Esophagus squamous epithelium (tissue), 5 donors: ENCODE measurements at regions not wholly inside any gene's neighbourhood (a gene's known extent, or its start where the extent isn't known, plus 50 kb on each side); places are given as distances from the start of the nearest gene placed in this dataset.
"Not testable (repeated sequence)": the region's sequence is repeated elsewhere in the genome, so short reads cannot be mapped to it uniquely, and the experiment has no call there.

Experiments
- DNase-seq: peaks from one replicate; lab custom pipeline; 2025; lab: John Stamatoyannopoulos, UW
- H3K27ac ChIP-seq, 4 donors: fragments of 200-600 bp; sonication (generic); one replicate each; pipeline ENCODE4 v1.5.1; 2016 to 2019; ENCODE audit warnings: mild to moderate bottlenecking in 1 of 4
- H3K27me3 ChIP-seq, 4 donors: fragments of 200-600 bp; sonication (generic); 1 replicate in 3 of 4; 2 replicates in 1 of 4; pipeline versions ENCODE4 v1.5.1 to v1.6.0; 2017 to 2021; ENCODE audit warnings: antibody characterized with exemption in 1 of 4
- H3K36me3 ChIP-seq, 3 donors: fragments of 200-600 bp; sonication (generic); one replicate each; pipeline ENCODE4 v1.5.1; 2016 to 2019
- H3K4me1 ChIP-seq, 3 donors: fragments of 200-600 bp; sonication (generic); one replicate each; pipeline ENCODE4 v1.5.1; 2017 to 2019
- H3K4me3 ChIP-seq, 4 donors: fragments of 200-600 bp; sonication (generic); 1 replicate in 3 of 4; 2 replicates in 1 of 4; pipeline ENCODE4 v1.5.1; 2016 to 2019; ENCODE audit warnings: mild to moderate bottlenecking in 2 of 4, moderate library complexity in 1 of 4
- H3K9me3 ChIP-seq, 3 donors: fragments of 200-600 bp; sonication (generic); one replicate each; pipeline ENCODE4 v1.5.1; 2016 to 2019
- CTCF ChIP-seq, 6 experiments: fragments of 450-650 bp in 4 of 6; fragments of 200-600 bp in 2 of 6; sonication (generic) in 2 of 6; IDR thresholded peaks; one replicate each; pipeline ENCODE4 v1.5.1; 2016 to 2019; ENCODE audit warnings: antibody characterized with exemption in 6 of 6, mild to moderate bottlenecking in 4 of 6, moderate library complexity in 4 of 6
- POLR2A ChIP-seq, 4 donors: fragments of 450-650 bp; IDR thresholded peaks; one replicate each; pipeline ENCODE4 v1.6.1; 2017; ENCODE audit warnings: antibody characterized with exemption in 4 of 4, mild to moderate bottlenecking in 4 of 4, moderate library complexity in 3 of 4
- WGBS, 2 donors: methylation state at CpG; one replicate each; pipeline ENCODE4 v1.1.5; 2018; 5-methylcytosine and 5-hydroxymethylcytosine counted together
- intact Hi-C: fragments of 100-400 bp; cut with DNase I; formaldehyde crosslinking; loops from one replicate; pipeline ENCODE4 v1.15.0; 2022
- donor health status: DM: yes; HTN: yes; CAD: no.

GRCh38 chr6:85241498-85242052 lies 208.3 kb upstream of the NT5E start:
- 67 to 77% methylated on average over 1 of the region's 1 CpG for WGBS, 2 donors
- no peak for TF ChIP-seq POLR2A (IDR thresholded peaks at IDR 0.05)
- no peak for TF ChIP-seq CTCF (IDR thresholded peaks at IDR 0.05)

GRCh38 chr6:85240787-85241385 lies 209.0 kb upstream of the NT5E start:
- Histone ChIP-seq H3K4me1 (no peaks in the 10 kb centered on the region), H3K27me3 (no peaks in the 10 kb centered on the region), H3K27ac (no peak overlapping the region), H3K9me3 (no peaks in the 10 kb centered on the region), H3K36me3 (no peaks in the 10 kb centered on the region), H3K4me3 (no peak overlapping the region)
- intact Hi-C loops: no loop called here
- 20 to 24% methylated on average over 1 of the region's 1 CpG for WGBS, 2 donors
- no peak for DNase-seq
- TF ChIP-seq POLR2A (IDR thresholded peaks at IDR 0.05): no peak
- TF ChIP-seq CTCF (IDR thresholded peaks at IDR 0.05): no peak

More at GRCh38 chr6:85241498-85242052, 208.3 kb upstream of the NT5E start:
- Histone ChIP-seq H3K9me3 (no peaks in the 10 kb centered on the region), H3K4me3 (no peak overlapping the region), H3K27ac (no peak overlapping the region), H3K27me3 (no peaks in the 10 kb centered on the region), H3K36me3 (no peaks in the 10 kb centered on the region), H3K4me1 (no peaks in the 10 kb centered on the region)
- intact Hi-C loops: no loop called here
- DNase-seq: no peak

GRCh38 chr6:85237478-85237877 lies 212.4 kb upstream of the NT5E start:
- WGBS, 2 donors: 44 to 50% methylated on average over 2 to 3 of the region's 3 CpGs

GRCh38 chr6:85236636-85237035 lies 213.2 kb upstream of the NT5E start:
- Histone ChIP-seq H3K36me3 (no peaks in the 10 kb centered on the region), H3K4me1 (no peaks in the 10 kb centered on the region), H3K27me3 (no peaks in the 10 kb centered on the region), H3K4me3 (no peak overlapping the region), H3K27ac (no peak overlapping the region), H3K9me3 (no peaks in the 10 kb centered on the region)
- intact Hi-C loops: no loop called here
- no peak for TF ChIP-seq POLR2A (IDR thresholded peaks at IDR 0.05)
- TF ChIP-seq CTCF (IDR thresholded peaks at IDR 0.05): no peak
- 54 to 66% methylated on average over 3 of the region's 3 CpGs for WGBS, 2 donors
- no peak for DNase-seq

More at GRCh38 chr6:85237478-85237877, 212.4 kb upstream of the NT5E start:
- no peak for DNase-seq
- no peak overlapping the region for H3K4me3 ChIP-seq
- H3K27me3 ChIP-seq: no peaks in the 10 kb centered on the region
- no peaks in the 10 kb centered on the region for H3K9me3 ChIP-seq
- intact Hi-C loops: no loop called here
- H3K4me1 ChIP-seq: no peaks in the 10 kb centered on the region
- no peak overlapping the region for H3K27ac ChIP-seq
- H3K36me3 ChIP-seq: no peaks in the 10 kb centered on the region
- TF ChIP-seq CTCF (IDR thresholded peaks at IDR 0.05): no peak
- TF ChIP-seq POLR2A (IDR thresholded peaks at IDR 0.05): no peak

GRCh38 chr6:85227345-85227744 lies 222.5 kb upstream of the NT5E start:
- H3K9me3 ChIP-seq: not testable (repeated sequence)

GRCh38 chr6:85212794-85213193 lies 237.1 kb upstream of the NT5E start:
- WGBS, 2 donors: 0% methylated on average over 1 of the region's 5 CpGs; no CpG with 5 or more reads in 1 of the 2 donors
- H3K27me3 ChIP-seq, H3K27ac ChIP-seq, H3K36me3 ChIP-seq, intact Hi-C loops, H3K4me3 ChIP-seq, DNase-seq, H3K4me1 ChIP-seq: not testable (repeated sequence)
- peaks cover 0 to 18% (median 0%) of the 10 kb centered on the region in 3 donors for H3K9me3 ChIP-seq

More at GRCh38 chr6:85227345-85227744, 222.5 kb upstream of the NT5E start:
- whole genome bisulfite sequencing, 2 donors: 42 to 57% methylated on average over 1 of the region's 1 CpG
- H3K27me3 ChIP-seq, H3K4me1 ChIP-seq, H3K4me3 ChIP-seq, intact Hi-C loops, DNase-seq, H3K36me3 ChIP-seq, H3K27ac ChIP-seq: not testable (repeated sequence)
